Trophoblast cell (in vitro differentiated cells and primary cell): ENCODE measurements at regions not wholly inside any gene's neighbourhood (a gene's known extent, or its start where the extent isn't known, plus 50 kb on each side); places are given as distances from the start of the nearest gene placed in this dataset.

ENCODE experiments used
- DNase-seq, 2 donors: peaks; one replicate each; pipeline ENCODE4 v3.0.0-alpha.2; 2016
- H2AFZ ChIP-seq: 2 replicates; pipeline ENCODE4 v1.6.1; 2013; ENCODE audit warnings: low read length, moderate library complexity, mild to moderate bottlenecking; ENCODE audit not compliant: insufficient read depth, poor library complexity
- H2AK5ac ChIP-seq: 2 replicates; pipeline ENCODE4 v1.6.1; 2013; ENCODE audit warnings: mild to moderate bottlenecking, low read length
- H2BK120ac ChIP-seq: 2 replicates; pipeline ENCODE4 v1.6.1; 2013; ENCODE audit warnings: low read length, mild to moderate bottlenecking, moderate library complexity; ENCODE audit not compliant: insufficient read depth, poor library complexity
- H2BK12ac ChIP-seq: 2 replicates; pipeline ENCODE4 v1.6.1; 2013; ENCODE audit warnings: mild to moderate bottlenecking, low read length, moderate library complexity
- H2BK5ac ChIP-seq: 2 replicates; pipeline ENCODE4 v1.6.1; 2013; ENCODE audit warnings: low read length, low read depth, moderate library complexity, mild to moderate bottlenecking; ENCODE audit not compliant: poor library complexity
- H3K14ac ChIP-seq: 2 replicates; pipeline ENCODE4 v1.6.1; 2013; ENCODE audit warnings: mild to moderate bottlenecking, low read length
- H3K18ac ChIP-seq: 2 replicates; pipeline ENCODE4 v1.6.1; 2013; ENCODE audit warnings: mild to moderate bottlenecking, low read length
- H3K23ac ChIP-seq: 2 replicates; pipeline ENCODE4 v1.6.1; 2013; ENCODE audit warnings: low read length
- H3K27ac ChIP-seq: 2 replicates; pipeline ENCODE4 v1.5.1; 2013; ENCODE audit warnings: low read depth, mild to moderate bottlenecking, inconsistent platforms, low read length, moderate library complexity
- H3K27me3 ChIP-seq: 2 replicates; pipeline ENCODE4 v1.6.1; 2013; ENCODE audit warnings: inconsistent platforms, mild to moderate bottlenecking, low read length, moderate library complexity; ENCODE audit not compliant: insufficient read depth
- H3K36me3 ChIP-seq, 2 experiments: 1 replicate in 1 of 2; 2 replicates in 1 of 2; pipeline ENCODE4 v1.6.1; 2013; ENCODE audit warnings: low read length in 2 of 2, mild to moderate bottlenecking in 2 of 2, moderate library complexity in 1 of 2; ENCODE audit not compliant: insufficient read depth in 2 of 2, control insufficient read depth in 1 of 2
- H3K4ac ChIP-seq: 2 replicates; pipeline ENCODE4 v1.6.1; 2013; ENCODE audit warnings: low read depth, mild to moderate bottlenecking, low read length, moderate library complexity
- H3K4me1 ChIP-seq, 2 experiments: 1 replicate in 1 of 2; 2 replicates in 1 of 2; pipeline ENCODE4 v1.6.1; 2013; ENCODE audit warnings: low read length in 2 of 2, mild to moderate bottlenecking in 2 of 2, moderate library complexity in 1 of 2; ENCODE audit not compliant: insufficient read depth in 2 of 2, control insufficient read depth in 1 of 2
- H3K4me2 ChIP-seq: 2 replicates; pipeline ENCODE4 v1.6.1; 2013; ENCODE audit warnings: inconsistent platforms, mild to moderate bottlenecking, low read length, moderate library complexity
- H3K4me3 ChIP-seq: 2 replicates; pipeline ENCODE4 v1.5.1; 2013; ENCODE audit warnings: mild to moderate bottlenecking, low read depth, low read length, inconsistent platforms
- H3K79me1 ChIP-seq: one replicate; pipeline ENCODE4 v1.6.1; 2013; ENCODE audit warnings: low read length
- H3K79me2 ChIP-seq: 2 replicates; pipeline ENCODE4 v1.6.1; 2013; ENCODE audit warnings: low read length, mild to moderate bottlenecking; ENCODE audit not compliant: control insufficient read depth, insufficient read depth, poor library complexity
- H3K9ac ChIP-seq: 2 replicates; pipeline ENCODE4 v1.6.1; 2013; ENCODE audit warnings: mild to moderate bottlenecking, low read length
- H3K9me3 ChIP-seq: 2 replicates; pipeline ENCODE4 v1.6.1; 2013; ENCODE audit warnings: low read depth, mild to moderate bottlenecking, control low read depth, inconsistent platforms, low read length; ENCODE audit not compliant: insufficient read depth
- H4K12ac ChIP-seq: 2 replicates; pipeline ENCODE4 v1.6.1; 2013; ENCODE audit warnings: low read depth, mild to moderate bottlenecking, low read length, moderate library complexity
- H4K8ac ChIP-seq: 2 replicates; pipeline ENCODE4 v1.6.1; 2013; ENCODE audit warnings: low read depth, mild to moderate bottlenecking, low read length, moderate library complexity
- H4K91ac ChIP-seq: one replicate; pipeline ENCODE4 v1.6.1; 2013; ENCODE audit warnings: low read depth, mild to moderate bottlenecking, low read length, moderate library complexity
- WGBS: extraction: QIAGEN DNeasy Blood & Tissue Kit; methylation state at CpG from one replicate; pipeline ENCODE4 v1.1.7; 2013; ENCODE audit warnings: missing lambda C conversion rate; ENCODE audit not compliant: insufficient read length, insufficient coverage; ENCODE audit errors: extremely low coverage; 5-methylcytosine and 5-hydroxymethylcytosine counted together

- H3K4me3 ChIP-seq = no peak overlapping the region
- H3K27me3 ChIP-seq = no peaks in the 10 kb centered on the region
- H2BK5ac ChIP-seq = no peak overlapping the region
- no peak overlapping the region for H4K91ac ChIP-seq
- H3K79me2 ChIP-seq = no peaks in the 10 kb centered on the region
- DNase-seq = no peak
- no peak overlapping the region for H2AK5ac ChIP-seq
- H3K9me3 ChIP-seq = peaks cover 2% of the 10 kb centered on the region
- no CpG with 5 or more reads among the region's 17 CpGs for WGBS
- H3K4me2 ChIP-seq = no peak overlapping the region
- H3K4me1 ChIP-seq = no peaks in the 10 kb centered on the region
- H3K14ac ChIP-seq = no peak overlapping the region
- no peaks in the 10 kb centered on the region for H3K36me3 ChIP-seq
- H3K4ac ChIP-seq = no peak overlapping the region
- no peak overlapping the region for H2AFZ ChIP-seq
- H2BK12ac ChIP-seq = no peak overlapping the region
- H3K18ac ChIP-seq = no peak overlapping the region
- no peak overlapping the region for H2BK120ac ChIP-seq
- H3K9ac ChIP-seq = no peak overlapping the region
- H3K23ac ChIP-seq = no peak overlapping the region
- no peak overlapping the region for H3K27ac ChIP-seq
- no peak overlapping the region for H4K12ac ChIP-seq
- no peak overlapping the region for H4K8ac ChIP-seq
- H3K79me1 ChIP-seq = no peaks in the 10 kb centered on the region
These were observed 451.0 kb upstream of the SALL3 start for GRCh38 chr18:78528411-78529258.

DNA sequence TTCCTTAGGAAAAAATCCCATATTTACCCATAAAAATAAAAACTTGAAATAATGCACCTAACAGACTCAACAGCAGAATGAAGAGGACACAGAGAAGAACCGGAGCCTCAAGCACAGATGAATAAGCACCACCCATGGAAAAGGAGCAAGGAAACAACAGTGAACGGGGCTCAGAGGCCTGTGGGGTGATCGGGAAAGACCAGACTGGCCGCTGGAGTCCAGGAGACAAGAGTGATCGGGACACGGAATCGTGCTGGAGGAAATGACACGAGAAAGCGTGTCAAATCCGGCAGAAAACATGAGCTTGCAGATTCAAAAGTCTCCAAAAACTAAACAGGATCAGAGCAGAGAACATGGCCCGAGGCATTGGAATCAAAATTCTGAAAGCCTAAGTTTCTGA, 448.0 kb upstream of the SALL3 start:
- no peak for DNase-seq
- no peak overlapping the region for H3K14ac ChIP-seq
- no peak overlapping the region for H4K12ac ChIP-seq
- H4K91ac ChIP-seq = no peak overlapping the region
- no peak overlapping the region for H4K8ac ChIP-seq
- no peak overlapping the region for H3K4me3 ChIP-seq
- no peak overlapping the region for H3K27ac ChIP-seq
- H3K27me3 ChIP-seq = no peaks in the 10 kb centered on the region
- no peaks in the 10 kb centered on the region for H3K79me1 ChIP-seq
- no peak overlapping the region for H2AK5ac ChIP-seq
- no peak overlapping the region for H2BK120ac ChIP-seq
- no peak overlapping the region for H3K18ac ChIP-seq
- no peak overlapping the region for H3K4me2 ChIP-seq
- H3K36me3 ChIP-seq = no peaks in the 10 kb centered on the region
- H2BK5ac ChIP-seq = no peak overlapping the region
- no peak overlapping the region for H2BK12ac ChIP-seq
- no peak overlapping the region for H3K23ac ChIP-seq
- H2AFZ ChIP-seq = no peak overlapping the region
- H3K9ac ChIP-seq = no peak overlapping the region
- peaks cover 2% of the 10 kb centered on the region for H3K9me3 ChIP-seq
- no peaks in the 10 kb centered on the region for H3K79me2 ChIP-seq
- H3K4ac ChIP-seq = no peak overlapping the region
- H3K4me1 ChIP-seq = no peaks in the 10 kb centered on the region
- no CpG with 5 or more reads among the region's 11 CpGs for WGBS

DNA sequence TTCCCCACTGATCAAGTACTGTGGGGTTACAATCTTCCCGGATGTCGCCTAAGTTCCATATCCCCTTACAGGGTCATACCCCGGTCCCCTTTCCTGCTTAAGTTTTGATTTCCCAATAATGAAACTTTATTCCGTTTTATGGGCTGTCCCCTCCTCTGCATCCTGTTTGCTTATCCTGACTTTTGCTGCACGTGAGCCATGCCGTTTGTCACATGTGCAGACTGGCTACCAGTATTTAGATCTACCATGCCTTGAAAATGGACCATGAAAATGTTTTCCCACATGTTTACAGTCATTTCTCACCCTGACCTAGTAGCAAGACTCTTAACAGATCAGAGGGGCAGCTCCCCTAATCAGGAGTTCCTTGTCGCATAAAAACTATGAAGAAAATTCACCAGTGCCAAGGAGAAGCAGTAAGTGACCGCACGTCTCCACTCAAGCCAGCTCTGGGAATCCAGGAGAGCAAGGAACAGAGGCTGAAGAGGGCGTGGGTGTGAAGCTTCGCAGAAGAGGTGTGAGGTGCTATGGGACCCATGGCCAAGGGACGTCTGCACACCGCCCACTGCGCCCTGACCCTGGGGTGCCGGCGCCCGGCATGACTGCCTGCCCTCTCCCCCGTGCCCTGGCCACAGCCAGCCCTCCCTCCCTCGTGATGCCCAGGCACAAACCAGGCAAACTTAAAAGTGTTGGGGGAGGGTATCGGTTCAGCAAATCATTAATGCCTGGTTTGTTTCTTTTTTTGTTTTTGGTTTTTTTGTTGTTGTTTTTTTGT, 440.8 kb upstream of the SALL3 start:
- Histone ChIP-seq H2AK5ac (no peak overlapping the region), H3K79me2 (no peaks in the 10 kb centered on the region), H3K27me3 (no peaks in the 10 kb centered on the region), H2BK120ac (no peak overlapping the region), H3K9ac (no peak overlapping the region), H3K18ac (no peak overlapping the region), H3K27ac (no peak overlapping the region), H2BK12ac (no peak overlapping the region), H3K4me3 (no peak overlapping the region), H3K14ac (no peak overlapping the region), H3K4me2 (no peak overlapping the region), H2AFZ (no peak overlapping the region), H3K36me3 (no peaks in the 10 kb centered on the region), H4K91ac (no peak overlapping the region), H4K8ac (no peak overlapping the region), H3K79me1 (no peaks in the 10 kb centered on the region), H3K23ac (no peak overlapping the region), H3K9me3 (peaks cover 3% of the 10 kb centered on the region), H2BK5ac (no peak overlapping the region), H3K4me1 (no peaks in the 10 kb centered on the region), H3K4ac (no peak overlapping the region), H4K12ac (no peak overlapping the region)
- WGBS = no CpG with 5 or more reads among the region's 20 CpGs
- no peak for DNase-seq

DNA sequence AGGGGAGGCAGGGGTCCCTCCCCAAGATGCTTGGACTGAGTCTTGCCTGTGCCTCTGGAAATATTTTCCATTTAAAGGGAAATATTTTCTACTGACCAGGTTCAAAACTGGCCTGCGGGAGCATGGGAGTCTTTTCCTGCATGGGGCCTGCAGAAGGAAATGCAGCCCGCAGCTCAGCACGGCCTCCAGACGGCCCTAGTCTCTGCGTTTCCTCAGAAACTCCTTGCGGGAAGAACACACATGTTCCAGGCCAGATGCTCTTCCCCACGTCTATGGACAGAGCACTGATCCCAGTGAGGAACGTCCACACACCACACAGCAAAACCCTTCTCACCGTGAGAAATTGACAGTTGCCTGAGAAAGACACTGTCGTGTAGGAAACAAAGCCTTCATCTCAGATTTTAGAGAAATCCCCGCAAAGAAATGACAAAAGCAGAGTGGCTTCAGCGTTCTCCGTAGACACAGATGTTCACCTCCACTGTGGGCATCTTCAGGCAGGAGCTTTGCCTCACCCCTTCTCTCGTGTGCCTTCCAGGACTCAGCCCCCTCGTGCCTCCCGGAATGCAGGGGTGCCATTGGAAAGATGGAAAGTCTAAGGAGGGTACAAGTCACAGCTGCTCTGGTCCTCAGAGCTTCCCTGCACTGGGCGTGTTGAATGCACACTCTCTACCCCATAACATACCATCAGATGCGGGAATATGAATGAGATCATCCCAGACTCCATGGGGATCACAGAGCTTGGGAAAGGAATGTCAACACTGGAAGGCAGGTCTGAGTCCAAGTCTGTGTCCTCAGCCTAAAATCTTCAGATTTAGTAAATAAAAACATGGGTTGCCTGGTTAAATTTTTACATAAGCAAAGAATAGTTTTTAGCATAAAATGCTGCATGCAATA, 438.7 kb upstream of the SALL3 start:
- no peak overlapping the region for H4K91ac ChIP-seq
- no peak overlapping the region for H3K23ac ChIP-seq
- H3K4me2 ChIP-seq = no peak overlapping the region
- no peak overlapping the region for H3K4me3 ChIP-seq
- H4K8ac ChIP-seq = no peak overlapping the region
- no peak overlapping the region for H3K14ac ChIP-seq
- H3K79me2 ChIP-seq = no peaks in the 10 kb centered on the region
- H4K12ac ChIP-seq = no peak overlapping the region
- no peaks in the 10 kb centered on the region for H3K4me1 ChIP-seq
- no peaks in the 10 kb centered on the region for H3K79me1 ChIP-seq
- no peak overlapping the region for H2BK120ac ChIP-seq
- no peaks in the 10 kb centered on the region for H3K36me3 ChIP-seq
- H2AFZ ChIP-seq = no peak overlapping the region
- no peak overlapping the region for H3K4ac ChIP-seq
- H2AK5ac ChIP-seq = no peak overlapping the region
- DNase-seq = no peak
- no peak overlapping the region for H2BK5ac ChIP-seq
- H3K27ac ChIP-seq = no peak overlapping the region
- no peak overlapping the region for H3K9ac ChIP-seq
- no peak overlapping the region for H3K18ac ChIP-seq
- WGBS = no CpG with 5 or more reads among the region's 18 CpGs
- peaks cover 3% of the 10 kb centered on the region for H3K9me3 ChIP-seq
- no peak overlapping the region for H2BK12ac ChIP-seq
- no peaks in the 10 kb centered on the region for H3K27me3 ChIP-seq
